ENCODE measurements at regions not wholly inside any gene's neighbourhood (a gene's known extent, or its start where the extent isn't known, plus 50 kb on each side); places are given as distances from the start of the nearest gene placed in this dataset.
A peak's percentile ranks its signal among the peaks of the same experiment; 100 is the strongest.

DNA sequence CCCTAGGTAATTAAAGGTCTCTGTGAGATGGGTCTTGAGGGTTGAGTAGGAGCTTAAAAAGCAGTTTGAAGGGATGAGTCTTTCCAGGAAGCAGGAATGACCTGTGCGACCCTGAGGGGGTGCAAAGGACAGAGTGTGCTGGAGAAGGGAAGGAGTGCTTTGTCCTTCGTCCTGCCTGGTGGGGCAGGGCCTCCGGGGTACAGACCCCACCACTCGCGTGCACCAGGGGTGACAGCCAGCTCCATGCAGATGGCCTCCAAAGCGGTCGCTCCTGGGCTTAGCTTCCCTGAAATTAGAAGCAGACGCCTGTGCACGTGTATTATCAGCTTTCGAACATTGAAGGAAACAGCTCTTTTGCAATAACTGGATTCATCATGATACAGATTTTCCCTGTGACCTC is 959.8 kb downstream of the BRD1 start:
- Histone ChIP-seq H3K9me3 (ENCODE audit: low read length) (no peaks in the 10 kb centered on the region), H3K4me1 (ENCODE audit: insufficient read depth, low read length) (no peaks in the 10 kb centered on the region), H3K4me3 (ENCODE audit: low read length) (no peak overlapping the region), H3K27me3 (ENCODE audit: insufficient read depth, low read length, poor library complexity, severe bottlenecking) (no peaks in the 10 kb centered on the region), H3K27ac (ENCODE audit: low read depth, low read length) (no peak overlapping the region), H3K36me3 (ENCODE audit: insufficient read depth, low read length) (no peaks in the 10 kb centered on the region)
- Mint-ChIP-seq H3K27ac (no peak overlapping the region), H3K9me3 (peaks cover 0 to 4% (median 4%) of the 10 kb centered on the region in 5 donors), H3K4me3 (no peak overlapping the region), H3K36me3 (no peaks in the 10 kb centered on the region), H3K27me3 (peaks cover 4% of the 10 kb centered on the region in 2 donors), H3K4me1 (no peaks in the 10 kb centered on the region)
- ChIA-PET CTCF (no interaction called here), POLR2A (no interaction called here)
- DNase-seq = peak in 1 of 5 donors; percentile 11

GRCh38 chr22:48866906-48867681 is 960.6 kb downstream of the BRD1 start:
- Mint-ChIP-seq H3K27me3 (peaks cover 0 to 4% of the 10 kb centered on the region in 2 donors), H3K27ac (no peak overlapping the region), H3K4me3 (no peak overlapping the region), H3K4me1 (no peaks in the 10 kb centered on the region), H3K9me3 (peaks cover 0 to 4% (median 4%) of the 10 kb centered on the region in 5 donors), H3K36me3 (no peaks in the 10 kb centered on the region)
- Histone ChIP-seq H3K4me3 (ENCODE audit: low read length) (no peak overlapping the region), H3K27ac (ENCODE audit: low read depth, low read length) (no peak overlapping the region), H3K4me1 (ENCODE audit: insufficient read depth, low read length) (no peaks in the 10 kb centered on the region), H3K36me3 (ENCODE audit: insufficient read depth, low read length) (no peaks in the 10 kb centered on the region), H3K9me3 (ENCODE audit: low read length) (no peaks in the 10 kb centered on the region), H3K27me3 (ENCODE audit: insufficient read depth, low read length, poor library complexity, severe bottlenecking) (no peaks in the 10 kb centered on the region)
- ChIA-PET CTCF (no interaction called here), POLR2A (no interaction called here)
- DNase-seq = peak in 1 of 5 donors; percentile 30

- H3K9me3 Mint-ChIP-seq = peaks cover 0 to 2% (median 0%) of the 10 kb centered on the region in 5 donors
- H3K27ac ChIP-seq (ENCODE audit: low read depth, low read length) = no peak overlapping the region
- no peak overlapping the region for H3K4me3 ChIP-seq (ENCODE audit: low read length)
- H3K36me3 Mint-ChIP-seq = no peaks in the 10 kb centered on the region
- no peaks in the 10 kb centered on the region for H3K36me3 ChIP-seq (ENCODE audit: insufficient read depth, low read length)
- CTCF ChIA-PET = no interaction called here
- H3K4me1 Mint-ChIP-seq = no peaks in the 10 kb centered on the region
- H3K4me3 Mint-ChIP-seq = no peak overlapping the region
- H3K27ac Mint-ChIP-seq = no peak overlapping the region
- no peaks in the 10 kb centered on the region for H3K4me1 ChIP-seq (ENCODE audit: insufficient read depth, low read length)
- no peaks in the 10 kb centered on the region for H3K27me3 ChIP-seq (ENCODE audit: insufficient read depth, low read length, poor library complexity, severe bottlenecking)
- peak in 1 of 5 donors; percentile 13 for DNase-seq
- peaks cover 0 to 2% of the 10 kb centered on the region in 2 donors for H3K27me3 Mint-ChIP-seq
- no peaks in the 10 kb centered on the region for H3K9me3 ChIP-seq (ENCODE audit: low read length)
- POLR2A ChIA-PET = no interaction called here
Observed at GRCh38 chr22:48864748-48865147, 962.9 kb downstream of the BRD1 start.

GRCh38 chr22:48863965-48864528 is 963.6 kb downstream of the BRD1 start:
- H3K9me3 Mint-ChIP-seq = peaks cover 0 to 7% (median 0%) of the 10 kb centered on the region in 5 donors
- H3K4me3 ChIP-seq (ENCODE audit: low read length) = no peak overlapping the region
- no peak overlapping the region for H3K4me3 Mint-ChIP-seq
- DNase-seq = peak in 1 of 5 donors; percentile 5
- no peaks in the 10 kb centered on the region for H3K4me1 ChIP-seq (ENCODE audit: insufficient read depth, low read length)
- H3K36me3 ChIP-seq (ENCODE audit: insufficient read depth, low read length) = no peaks in the 10 kb centered on the region
- H3K4me1 Mint-ChIP-seq = no peaks in the 10 kb centered on the region
- ChIA-PET CTCF (no interaction called here), POLR2A (no interaction called here)
- no peaks in the 10 kb centered on the region for H3K27me3 ChIP-seq (ENCODE audit: insufficient read depth, low read length, poor library complexity, severe bottlenecking)
- H3K9me3 ChIP-seq (ENCODE audit: low read length) = no peaks in the 10 kb centered on the region
- no peak overlapping the region for H3K27ac Mint-ChIP-seq
- H3K27me3 Mint-ChIP-seq = peaks cover 0 to 2% of the 10 kb centered on the region in 2 donors
- H3K27ac ChIP-seq (ENCODE audit: low read depth, low read length) = no peak overlapping the region
- H3K36me3 Mint-ChIP-seq = no peaks in the 10 kb centered on the region

DNA sequence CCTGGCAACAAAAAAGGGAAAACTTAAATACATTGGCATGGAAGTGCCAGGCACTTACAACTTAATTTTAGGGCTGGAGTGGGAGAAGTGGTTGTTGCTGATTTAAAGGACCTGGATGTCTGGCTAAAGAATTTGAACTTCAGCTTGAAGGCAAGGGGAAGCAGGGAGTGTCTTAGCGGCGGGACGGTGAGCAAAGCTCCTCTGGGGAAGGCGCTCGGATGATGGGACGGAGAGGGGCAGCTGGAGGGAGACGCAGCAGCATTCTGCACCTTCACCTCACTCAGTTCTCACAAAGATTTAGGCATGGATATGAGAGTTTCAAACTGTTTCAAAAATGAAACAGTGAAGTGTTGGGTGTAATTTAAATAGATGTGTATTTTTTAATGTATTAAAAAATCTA is 967.1 kb downstream of the BRD1 start:
- Histone ChIP-seq H3K4me3 (ENCODE audit: low read length) (no peak overlapping the region), H3K27ac (ENCODE audit: low read depth, low read length) (no peak overlapping the region), H3K9me3 (ENCODE audit: low read length) (no peaks in the 10 kb centered on the region), H3K27me3 (ENCODE audit: insufficient read depth, low read length, poor library complexity, severe bottlenecking) (no peaks in the 10 kb centered on the region), H3K36me3 (ENCODE audit: insufficient read depth, low read length) (no peaks in the 10 kb centered on the region), H3K4me1 (ENCODE audit: insufficient read depth, low read length) (no peaks in the 10 kb centered on the region)
- CTCF ChIA-PET = no interaction called here
- Mint-ChIP-seq H3K27me3 (peaks cover 0 to 4% of the 10 kb centered on the region in 2 donors), H3K4me1 (no peaks in the 10 kb centered on the region), H3K27ac (no peak overlapping the region), H3K9me3 (peaks cover 0 to 7% (median 0%) of the 10 kb centered on the region in 5 donors), H3K36me3 (no peaks in the 10 kb centered on the region), H3K4me3 (no peak overlapping the region)
- DNase-seq = no peak
- POLR2A ChIA-PET = no interaction called here

DNA sequence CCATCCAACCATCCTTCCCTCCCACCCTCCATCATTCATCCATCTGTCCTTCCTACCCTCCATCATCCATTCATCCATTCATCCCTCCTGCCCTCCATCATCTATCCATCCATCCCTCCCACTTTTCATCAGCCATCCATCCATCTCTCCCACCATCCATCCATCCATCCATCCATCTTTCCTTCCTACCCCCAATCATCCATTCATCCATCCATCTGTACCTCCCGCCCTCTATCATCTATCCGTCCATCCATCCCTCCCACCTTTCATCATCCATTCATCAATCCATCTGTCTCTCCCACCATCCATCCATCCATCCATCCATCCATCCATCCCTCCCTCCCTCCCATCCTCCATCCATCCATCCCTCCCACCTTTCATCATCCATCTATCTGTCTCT is 968.8 kb downstream of the BRD1 start:
- H3K9me3 ChIP-seq (ENCODE audit: low read length) = no peaks in the 10 kb centered on the region
- H3K27ac ChIP-seq (ENCODE audit: low read depth, low read length) = no peak overlapping the region
- H3K4me3 ChIP-seq (ENCODE audit: low read length) = no peak overlapping the region
- ChIA-PET CTCF (no interaction called here), POLR2A (no interaction called here)
- peak overlapping the region in 1 of 8 donors; percentile 17 for H3K27ac Mint-ChIP-seq
- H3K4me3 Mint-ChIP-seq = no peak overlapping the region
- peaks cover 0 to 7% (median 0%) of the 10 kb centered on the region in 5 donors for H3K9me3 Mint-ChIP-seq
- H3K36me3 Mint-ChIP-seq = no peaks in the 10 kb centered on the region
- H3K4me1 ChIP-seq (ENCODE audit: insufficient read depth, low read length) = no peaks in the 10 kb centered on the region
- DNase-seq = no peak
- H3K4me1 Mint-ChIP-seq = no peaks in the 10 kb centered on the region
- H3K27me3 ChIP-seq (ENCODE audit: insufficient read depth, low read length, poor library complexity, severe bottlenecking) = no peaks in the 10 kb centered on the region
- H3K36me3 ChIP-seq (ENCODE audit: insufficient read depth, low read length) = no peaks in the 10 kb centered on the region
- peaks cover 0 to 3% of the 10 kb centered on the region in 2 donors for H3K27me3 Mint-ChIP-seq

GRCh38 chr22:48858121-48858520 is 969.6 kb downstream of the BRD1 start:
- Mint-ChIP-seq H3K9me3 (peaks cover 0 to 7% (median 0%) of the 10 kb centered on the region in 5 donors), H3K4me3 (no peak overlapping the region), H3K4me1 (no peaks in the 10 kb centered on the region), H3K27ac (no peak overlapping the region), H3K36me3 (no peaks in the 10 kb centered on the region), H3K27me3 (peaks cover 0 to 3% of the 10 kb centered on the region in 2 donors)
- ChIA-PET CTCF (no interaction called here), POLR2A (no interaction called here)
- Histone ChIP-seq H3K9me3 (ENCODE audit: low read length) (no peaks in the 10 kb centered on the region), H3K4me3 (ENCODE audit: low read length) (no peak overlapping the region), H3K4me1 (ENCODE audit: insufficient read depth, low read length) (no peaks in the 10 kb centered on the region), H3K36me3 (ENCODE audit: insufficient read depth, low read length) (no peaks in the 10 kb centered on the region), H3K27me3 (ENCODE audit: insufficient read depth, low read length, poor library complexity, severe bottlenecking) (no peaks in the 10 kb centered on the region), H3K27ac (ENCODE audit: low read depth, low read length) (no peak overlapping the region)
- DNase-seq = peak in 1 of 5 donors; percentile 14

GRCh38 chr22:48857202-48857805 is 970.4 kb downstream of the BRD1 start:
- ChIA-PET POLR2A (no interaction called here), CTCF (no interaction called here)
- H3K36me3 Mint-ChIP-seq = no peaks in the 10 kb centered on the region
- peaks cover 0 to 3% of the 10 kb centered on the region in 2 donors for H3K27me3 Mint-ChIP-seq
- no peak overlapping the region for H3K27ac Mint-ChIP-seq
- peak in 1 of 5 donors; percentile 8 for DNase-seq
- Histone ChIP-seq H3K36me3 (ENCODE audit: insufficient read depth, low read length) (no peaks in the 10 kb centered on the region), H3K27ac (ENCODE audit: low read depth, low read length) (no peak overlapping the region), H3K4me3 (ENCODE audit: low read length) (no peak overlapping the region), H3K9me3 (ENCODE audit: low read length) (no peaks in the 10 kb centered on the region), H3K4me1 (ENCODE audit: insufficient read depth, low read length) (no peaks in the 10 kb centered on the region), H3K27me3 (ENCODE audit: insufficient read depth, low read length, poor library complexity, severe bottlenecking) (no peaks in the 10 kb centered on the region)
- peaks cover 0 to 8% (median 0%) of the 10 kb centered on the region in 5 donors for H3K9me3 Mint-ChIP-seq
- no peaks in the 10 kb centered on the region for H3K4me1 Mint-ChIP-seq
- no peak overlapping the region for H3K4me3 Mint-ChIP-seq

Data from CD8-positive, alpha-beta memory T cell (primary cell).